Activated T-cell treated with anti-CD3 and anti-CD28 coated beads, Interleukin-2, amount 50 U/mL, for 48 hours (primary cell): ENCODE measurements at regions not wholly inside any gene's neighbourhood (a gene's known extent, or its start where the extent isn't known, plus 50 kb on each side); places are given as distances from the start of the nearest gene placed in this dataset.
A peak's percentile ranks its signal among the peaks of the same experiment; 100 is the strongest.

Experiments
- DNase-seq, 2 experiments: peaks; one replicate each; pipeline ENCODE4 v3.0.0-alpha.2; 2020

- no peak for DNase-seq
These were observed 139.7 kb downstream of the C5orf15 start for GRCh38 chr5:133828722-133829121.

GRCh38 chr5:133827830-133828229 lies 140.6 kb downstream of the C5orf15 start:
- DNase-seq = no peak

- DNase-seq = no peak
These were observed 141.4 kb downstream of the C5orf15 start for GRCh38 chr5:133827011-133827410.

GRCh38 chr5:133825631-133826289 lies 142.7 kb downstream of the C5orf15 start:
- no peak for DNase-seq

- peak; percentile 46 to 52 for DNase-seq
These were observed 143.7 kb downstream of the C5orf15 start for GRCh38 chr5:133824661-133825254.

- DNase-seq = no peak
These were observed 146.5 kb downstream of the C5orf15 start for GRCh38 chr5:133821889-133822288.

GRCh38 chr5:133821311-133821741 lies 147.1 kb downstream of the C5orf15 start:
- no peak for DNase-seq

- DNase-seq = no peak
These were observed 147.9 kb downstream of the C5orf15 start for GRCh38 chr5:133820507-133820906.

- DNase-seq = no peak
These were observed 148.4 kb downstream of the C5orf15 start for GRCh38 chr5:133819977-133820471.

GRCh38 chr5:133818869-133819600 lies 149.4 kb downstream of the C5orf15 start:
- no peak for DNase-seq

GRCh38 chr5:133818031-133818431 lies 150.4 kb downstream of the C5orf15 start:
- DNase-seq = no peak

GRCh38 chr5:133817456-133817855 lies 151.0 kb downstream of the C5orf15 start:
- no peak for DNase-seq

- DNase-seq = no peak
These were observed 151.6 kb downstream of the C5orf15 start for GRCh38 chr5:133816791-133817190.

- no peak for DNase-seq
These were observed 154.3 kb downstream of the C5orf15 start for GRCh38 chr5:133814152-133814551.

GRCh38 chr5:133811168-133811567 lies 157.3 kb downstream of the C5orf15 start:
- DNase-seq = no peak

GRCh38 chr5:133809801-133810200 lies 158.6 kb downstream of the C5orf15 start:
- no peak for DNase-seq

GRCh38 chr5:133807348-133807747 lies 161.1 kb downstream of the C5orf15 start:
- no peak for DNase-seq

GRCh38 chr5:133806847-133807246 lies 161.6 kb downstream of the C5orf15 start:
- DNase-seq = no peak

GRCh38 chr5:133801955-133802751 lies 166.3 kb downstream of the C5orf15 start:
- no peak for DNase-seq

GRCh38 chr5:133801431-133801830 lies 167.0 kb downstream of the C5orf15 start:
- no peak for DNase-seq

- DNase-seq = no peak
These were observed 168.7 kb downstream of the C5orf15 start for GRCh38 chr5:133799571-133800237.

GRCh38 chr5:133797167-133797566 lies 171.3 kb downstream of the C5orf15 start:
- no peak for DNase-seq
